SK-N-SH (cell line): ENCODE measurements at regions not wholly inside any gene's neighbourhood (a gene's known extent, or its start where the extent isn't known, plus 50 kb on each side); places are given as distances from the start of the nearest gene placed in this dataset.

Source experiments
- CTCF ChIA-PET: fragments of 300-600, 350-600 bp; formaldehyde crosslinking; extraction: SDS; loops from one replicate; lab custom pipeline; 2021; lab: Yijun Ruan, JAX
- POLR2A ChIA-PET: fragments of 350-600 bp; sonication (Branson Sonifier 250); formaldehyde crosslinking; extraction: SDS; loops from one replicate; lab custom pipeline; 2020; ENCODE audit warnings: antibody characterized with exemption, inconsistent platforms; lab: Yijun Ruan, JAX
- DNase-seq: peaks from one replicate; pipeline ENCODE4 v3.0.0; 2012
- H2AFZ ChIP-seq: fragments of 200-600 bp; sonication (generic); 2 replicates; pipeline ENCODE4 v1.8.1; 2016; ENCODE audit warnings: antibody characterized with exemption, mild to moderate bottlenecking, low read depth
- H3F3A ChIP-seq: fragments of 200-600 bp; sonication (generic); replicated peaks from 2 replicates; pipeline ENCODE3; 2016; ENCODE audit warnings: antibody characterized with exemption, mild to moderate bottlenecking; ENCODE audit not compliant: insufficient read depth
- H3K27ac ChIP-seq, 2 experiments: fragments of 200-500 bp in 1 of 2; fragments of 200-600 bp in 1 of 2; sonication (Bioruptor generic) in 1 of 2; sonication (generic), shearing (Covaris generic) in 1 of 2; 2 replicates each; pipeline versions ENCODE4 v1.5.1 to v1.6.1; 2014 to 2016; ENCODE audit warnings: low read depth in 2 of 2, inconsistent platforms in 1 of 2, low read length in 1 of 2, mild to moderate bottlenecking in 1 of 2, mixed read lengths in 1 of 2
- H3K27me3 ChIP-seq: fragments of 200-600 bp; sonication (generic), shearing (Covaris generic); 2 replicates; pipeline ENCODE4 v1.6.1; 2016; ENCODE audit warnings: mixed run types; ENCODE audit not compliant: insufficient read depth
- H3K36me3 ChIP-seq, 2 experiments: fragments of 200-500 bp in 1 of 2; fragments of 200-600 bp in 1 of 2; sonication (Bioruptor generic) in 1 of 2; sonication (generic) in 1 of 2; replicated peaks in 1 of 2; 2 replicates each; pipeline versions ENCODE3 to v1.5.1; 2014 to 2016; ENCODE audit warnings: low read length in 1 of 2, mild to moderate bottlenecking in 1 of 2; ENCODE audit not compliant: insufficient read depth in 2 of 2, control insufficient read depth in 1 of 2
- H3K4me1 ChIP-seq, 2 experiments: fragments of 200-500 bp in 1 of 2; fragments of 200-600 bp in 1 of 2; sonication (Bioruptor generic) in 1 of 2; sonication (generic), shearing (Covaris generic) in 1 of 2; 2 replicates each; pipeline versions ENCODE4 v1.5.1 to v1.6.1; 2014 to 2016; ENCODE audit warnings: low read depth in 1 of 2, low read length in 1 of 2, mixed run types in 1 of 2; ENCODE audit not compliant: insufficient read depth in 2 of 2, control insufficient read depth in 1 of 2
- H3K4me2 ChIP-seq: fragments of 200-600 bp; sonication (generic), shearing (Covaris generic); 2 replicates; pipeline ENCODE4 v1.6.1; 2017; ENCODE audit warnings: mixed run types
- H3K4me3 ChIP-seq, 2 experiments: fragments of 200-500 bp in 1 of 2; fragments of 200-600 bp in 1 of 2; sonication (Bioruptor generic) in 1 of 2; sonication (generic), shearing (Covaris generic) in 1 of 2; 2 replicates each; pipeline versions ENCODE4 v1.5.1 to v1.8.1; 2014 to 2016; ENCODE audit warnings: low read depth in 2 of 2, inconsistent platforms in 1 of 2, low read length in 1 of 2, mild to moderate bottlenecking in 1 of 2, mixed read lengths in 1 of 2, moderate library complexity in 1 of 2
- H3K79me2 ChIP-seq: fragments of 200-600 bp; sonication (generic); 2 replicates; pipeline ENCODE4 v1.8.1; 2017; ENCODE audit warnings: mild to moderate bottlenecking; ENCODE audit not compliant: insufficient read depth
- H3K9ac ChIP-seq: fragments of 200-600 bp; sonication (generic); 2 replicates; pipeline ENCODE4 v1.6.1; 2017; ENCODE audit warnings: mixed run types
- H3K9me2 ChIP-seq: fragments of 200-600 bp; sonication (generic); 2 replicates; pipeline ENCODE4 v1.6.1; 2017; ENCODE audit warnings: mixed run types
- H3K9me3 ChIP-seq: fragments of 200-600 bp; sonication (generic); 2 replicates; pipeline ENCODE4 v1.6.1; 2017; ENCODE audit warnings: mixed run types, mild to moderate bottlenecking, moderate library complexity
- H4K20me1 ChIP-seq: fragments of 200-600 bp; sonication (generic); 2 replicates; pipeline ENCODE4 v1.6.1; 2017; ENCODE audit warnings: mild to moderate bottlenecking, mixed run types; ENCODE audit not compliant: insufficient read depth
- CHD2 ChIP-seq: fragments of 150-350 bp; IDR thresholded peaks from 2 replicates; pipeline ENCODE4 v1.6.1; 2018; ENCODE audit warnings: low read length; ENCODE audit not compliant: partially characterized antibody
- GATA2 ChIP-seq: sonication (generic); formaldehyde crosslinking; IDR thresholded peaks from 2 replicates; pipeline ENCODE4 v1.5.0; 2020; ENCODE audit warnings: mild to moderate bottlenecking, missing genetic modification reagents
- MEF2A ChIP-seq: IDR thresholded peaks from 2 replicates; pipeline ENCODE4 v1.4.0; 2012; ENCODE audit warnings: low read depth, borderline replicate concordance
- NFIC ChIP-seq: IDR thresholded peaks from 2 replicates; pipeline ENCODE4 v1.4.0; 2012; ENCODE audit warnings: borderline replicate concordance
- PBX3 ChIP-seq: IDR thresholded peaks from 2 replicates; pipeline ENCODE4; 2012
- POLR2AphosphoS5 ChIP-seq: IDR thresholded peaks from 2 replicates; pipeline ENCODE4 v1.6.1; 2012; ENCODE audit warnings: low read depth, low read length
- RAD21 ChIP-seq: IDR thresholded peaks from 2 replicates; pipeline ENCODE4 v1.6.1; 2012; ENCODE audit warnings: mild to moderate bottlenecking, low read length
- TAF1 ChIP-seq: IDR thresholded peaks from 2 replicates; pipeline ENCODE4 v1.6.1; 2012; ENCODE audit warnings: low read depth, mild to moderate bottlenecking, low read length, moderate library complexity, borderline replicate concordance
- YY1 ChIP-seq: IDR thresholded peaks from 2 replicates; pipeline ENCODE4 v1.4.0; 2012; ENCODE audit warnings: low read depth, mild to moderate bottlenecking
- WGBS: methylation state at CpG from one replicate; pipeline ENCODE4 v1.1.6; 2017; ENCODE audit warnings: low lambda C conversion rate; 5-methylcytosine and 5-hydroxymethylcytosine counted together
- TF ChIP-seq, protein P1 (sequence below): IDR thresholded peaks from 2 replicates; pipeline ENCODE4 v1.4.0; 2012; ENCODE audit warnings: low read depth, borderline replicate concordance

DNA sequence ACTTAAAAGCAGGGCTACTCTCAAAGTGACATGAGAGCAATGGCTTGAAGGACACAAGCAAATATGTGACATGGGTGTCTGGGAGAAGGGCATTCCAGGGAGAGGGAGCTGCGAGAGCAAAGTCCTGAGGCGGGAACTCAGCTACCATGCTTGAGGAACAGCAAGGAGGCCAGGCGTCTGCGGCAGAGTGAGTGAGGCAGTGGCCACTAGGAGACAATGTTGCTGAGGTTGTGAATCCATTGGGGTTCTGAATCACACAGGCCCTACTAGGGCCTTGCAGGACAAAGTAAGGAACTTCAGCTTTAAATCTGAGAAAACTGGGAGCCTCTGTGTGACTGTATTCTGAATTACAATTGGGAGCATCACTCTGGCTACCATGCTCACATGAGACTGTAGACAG lies 94.1 kb upstream of the PRICKLE2 start:
- no peak overlapping the region for H2AFZ ChIP-seq
- H3K36me3 ChIP-seq = no peaks in the 10 kb centered on the region
- H3K4me1 ChIP-seq = peaks cover 0 to 7% of the 10 kb centered on the region in 2 experiments; a peak in 2 of 4 replicates
- H3K9ac ChIP-seq = no peak overlapping the region
- no peaks in the 10 kb centered on the region for H4K20me1 ChIP-seq
- no peak for TF ChIP-seq MEF2A
- TF ChIP-seq RAD21 = 0 out of 2 replicates have a peak, but pooled peaks have one; percentile 22
- H3F3A ChIP-seq = peaks cover 15% of the 10 kb centered on the region
- no peak overlapping the region for H3K4me3 ChIP-seq
- H3K27me3 ChIP-seq = no peaks in the 10 kb centered on the region
- H3K4me2 ChIP-seq = no peak overlapping the region
- no peak for DNase-seq
- H3K9me3 ChIP-seq = no peaks in the 10 kb centered on the region
- POLR2A ChIA-PET = no interaction called here
- no peaks in the 10 kb centered on the region for H3K9me2 ChIP-seq
- H3K27ac ChIP-seq = no peak overlapping the region
- WGBS = 95% methylated on average over 4 of the region's 4 CpGs
- CTCF ChIA-PET = interaction anchor here (0.6 kb wide), 1 partner anchor 1771 kb away, joined by 4 read pairs; no protein-coding TSS in a partner anchor
- H3K79me2 ChIP-seq = no peaks in the 10 kb centered on the region

GRCh38 chr3:64318668-64319271 lies 93.5 kb upstream of the PRICKLE2 start:
- CTCF ChIA-PET = interaction anchor here (0.6 kb wide), 1 partner anchor 1772 kb away, joined by 4 read pairs; no protein-coding TSS in a partner anchor
- no peak for TF ChIP-seq CHD2
- TF ChIP-seq NFIC = no peak
- TF ChIP-seq POLR2AphosphoS5 = no peak
- TF ChIP-seq YY1 = no peak
- no peak for TF ChIP-seq RAD21
- TF ChIP-seq, protein P1, sequence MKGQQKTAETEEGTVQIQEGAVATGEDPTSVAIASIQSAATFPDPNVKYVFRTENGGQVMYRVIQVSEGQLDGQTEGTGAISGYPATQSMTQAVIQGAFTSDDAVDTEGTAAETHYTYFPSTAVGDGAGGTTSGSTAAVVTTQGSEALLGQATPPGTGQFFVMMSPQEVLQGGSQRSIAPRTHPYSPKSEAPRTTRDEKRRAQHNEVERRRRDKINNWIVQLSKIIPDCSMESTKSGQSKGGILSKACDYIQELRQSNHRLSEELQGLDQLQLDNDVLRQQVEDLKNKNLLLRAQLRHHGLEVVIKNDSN = no peak
- no peak for TF ChIP-seq PBX3

DNA sequence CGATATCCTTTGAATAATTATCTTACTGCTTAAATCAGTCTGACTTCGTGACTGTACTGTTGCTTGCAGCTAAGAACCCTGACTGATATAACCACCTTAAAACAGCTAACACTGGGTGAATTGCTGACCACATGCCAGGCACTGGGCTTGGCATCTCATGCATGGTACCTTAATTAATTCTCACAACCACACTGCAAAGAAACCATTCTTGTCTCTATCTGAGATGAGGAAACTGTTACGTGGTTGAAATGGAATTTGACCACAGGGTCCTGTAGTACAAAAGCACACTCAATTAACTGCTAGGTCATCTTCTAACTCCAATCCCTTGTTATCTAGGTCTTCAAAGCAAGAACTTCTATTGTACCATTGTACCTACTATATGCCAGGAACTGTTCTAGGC lies 92.7 kb upstream of the PRICKLE2 start:
- no peak overlapping the region for H3K4me2 ChIP-seq
- H3K4me3 ChIP-seq = no peak overlapping the region
- no peaks in the 10 kb centered on the region for H3K36me3 ChIP-seq
- no peak overlapping the region for H2AFZ ChIP-seq
- no peaks in the 10 kb centered on the region for H3K9me3 ChIP-seq
- POLR2A ChIA-PET = no interaction called here
- H3K4me1 ChIP-seq = peaks cover 0 to 7% of the 10 kb centered on the region in 2 experiments; a peak in 2 of 4 replicates
- no peak for DNase-seq
- H3K27me3 ChIP-seq = no peaks in the 10 kb centered on the region
- no peak overlapping the region for H3K27ac ChIP-seq
- CTCF ChIA-PET = interaction anchor here (1.0 to 1.2 kb wide), 3 partner anchors 13 to 83 kb away, joined by 3 read pairs; no protein-coding TSS in a partner anchor
- no peaks in the 10 kb centered on the region for H3K79me2 ChIP-seq
- no peaks in the 10 kb centered on the region for H3K9me2 ChIP-seq
- peaks cover 16% of the 10 kb centered on the region for H3F3A ChIP-seq
- no peaks in the 10 kb centered on the region for H4K20me1 ChIP-seq
- 91% methylated on average over 3 of the region's 3 CpGs for WGBS
- H3K9ac ChIP-seq = no peak overlapping the region
- no peak for TF ChIP-seq TAF1
- no peak for TF ChIP-seq GATA2
- TF ChIP-seq, all 33 proteins: peak for 0

More at GRCh38 chr3:64318668-64319271, 93.5 kb upstream of the PRICKLE2 start:
- Histone ChIP-seq H3K9me3 (no peaks in the 10 kb centered on the region), H3K4me1 (peaks cover 0 to 7% of the 10 kb centered on the region in 2 experiments; a peak in 2 of 4 replicates), H4K20me1 (no peaks in the 10 kb centered on the region), H3K4me3 (no peak overlapping the region), H3K9me2 (no peaks in the 10 kb centered on the region), H3F3A (peaks cover 16% of the 10 kb centered on the region), H3K79me2 (no peaks in the 10 kb centered on the region), H3K9ac (no peak overlapping the region), H3K27ac (no peak overlapping the region), H3K27me3 (no peaks in the 10 kb centered on the region), H3K4me2 (no peak overlapping the region), H3K36me3 (no peaks in the 10 kb centered on the region), H2AFZ (no peak overlapping the region)
- no peak for DNase-seq
- WGBS = 83% methylated on average over 1 of the region's 1 CpG
- POLR2A ChIA-PET = no interaction called here
